Colonic mucosa (tissue), 4 donors: ENCODE measurements at regions not wholly inside any gene's neighbourhood (a gene's known extent, or its start where the extent isn't known, plus 50 kb on each side); places are given as distances from the start of the nearest gene placed in this dataset.

Experiments
- DNase-seq: peaks from one replicate; pipeline ENCODE4 v3.0.0-alpha.2; 2020
- H3K27ac ChIP-seq: fragments of 200-600 bp; one replicate; pipeline ENCODE4 v1.8.0; 2021
- H3K27me3 ChIP-seq: fragments of 200-600 bp; one replicate; pipeline ENCODE4 v1.8.0; 2021
- H3K36me3 ChIP-seq: fragments of 200-600 bp; one replicate; pipeline ENCODE4 v1.8.0; 2021
- H3K4me1 ChIP-seq: fragments of 200-600 bp; one replicate; pipeline ENCODE4 v1.8.0; 2021; ENCODE audit warnings: mild to moderate bottlenecking
- H3K4me3 ChIP-seq: fragments of 200-600 bp; one replicate; pipeline ENCODE4 v1.8.0; 2021
- H3K9ac ChIP-seq, 2 donors: one replicate each; pipeline ENCODE4 v1.7.0; 2013; ENCODE audit warnings: control low read depth in 2 of 2, low read depth in 2 of 2, low read length in 2 of 2
- H3K9me3 ChIP-seq: fragments of 200-600 bp; one replicate; pipeline ENCODE4 v1.8.0; 2021
- intact Hi-C: fragments of 100-400 bp; cut with DNase I; formaldehyde crosslinking; loops from one replicate; pipeline ENCODE4 v1.14.1; 2022
- TF ChIP-seq, protein P1 (sequence below): fragments of 200-600 bp; IDR thresholded peaks from one replicate; pipeline ENCODE4 v1.8.0; 2022; ENCODE audit warnings: antibody characterized with exemption, mild to moderate bottlenecking
- donor health status: healthy.
- donor health status: DM: no; HTN: no; CAD: no.
- donor health status: DM: no; HTN: no; CAD: no.

DNA sequence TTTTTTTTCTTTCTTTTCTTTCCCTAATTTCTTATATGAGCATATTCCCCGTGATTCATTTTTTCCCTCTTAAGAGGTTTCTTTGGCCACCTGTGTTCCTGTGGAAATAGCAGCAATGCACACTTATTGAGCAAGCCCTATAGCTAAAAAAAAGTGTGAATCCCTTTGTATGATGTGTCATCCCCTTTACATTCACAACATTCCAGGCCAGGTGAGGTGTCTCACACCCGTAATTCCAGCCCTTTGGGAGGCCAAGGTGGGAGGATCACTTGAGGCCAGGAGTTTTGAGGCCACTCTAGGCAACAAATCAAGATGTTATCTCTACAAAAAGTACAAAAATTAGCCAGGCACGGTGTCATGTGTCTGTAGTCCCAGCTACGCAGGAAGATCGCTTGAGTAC is 700.4 kb upstream of the TBX3 start:
- intact Hi-C loops: no loop called here
- TF ChIP-seq, protein P1, sequence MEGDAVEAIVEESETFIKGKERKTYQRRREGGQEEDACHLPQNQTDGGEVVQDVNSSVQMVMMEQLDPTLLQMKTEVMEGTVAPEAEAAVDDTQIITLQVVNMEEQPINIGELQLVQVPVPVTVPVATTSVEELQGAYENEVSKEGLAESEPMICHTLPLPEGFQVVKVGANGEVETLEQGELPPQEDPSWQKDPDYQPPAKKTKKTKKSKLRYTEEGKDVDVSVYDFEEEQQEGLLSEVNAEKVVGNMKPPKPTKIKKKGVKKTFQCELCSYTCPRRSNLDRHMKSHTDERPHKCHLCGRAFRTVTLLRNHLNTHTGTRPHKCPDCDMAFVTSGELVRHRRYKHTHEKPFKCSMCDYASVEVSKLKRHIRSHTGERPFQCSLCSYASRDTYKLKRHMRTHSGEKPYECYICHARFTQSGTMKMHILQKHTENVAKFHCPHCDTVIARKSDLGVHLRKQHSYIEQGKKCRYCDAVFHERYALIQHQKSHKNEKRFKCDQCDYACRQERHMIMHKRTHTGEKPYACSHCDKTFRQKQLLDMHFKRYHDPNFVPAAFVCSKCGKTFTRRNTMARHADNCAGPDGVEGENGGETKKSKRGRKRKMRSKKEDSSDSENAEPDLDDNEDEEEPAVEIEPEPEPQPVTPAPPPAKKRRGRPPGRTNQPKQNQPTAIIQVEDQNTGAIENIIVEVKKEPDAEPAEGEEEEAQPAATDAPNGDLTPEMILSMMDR: no peak
- no peaks in the 10 kb centered on the region for H3K4me1 ChIP-seq
- no peaks in the 10 kb centered on the region for H3K27me3 ChIP-seq
- no peaks in the 10 kb centered on the region for H3K9me3 ChIP-seq
- no peak overlapping the region for H3K9ac ChIP-seq
- no peaks in the 10 kb centered on the region for H3K36me3 ChIP-seq
- DNase-seq: no peak
- H3K27ac ChIP-seq: no peak overlapping the region
- H3K4me3 ChIP-seq: no peak overlapping the region

DNA sequence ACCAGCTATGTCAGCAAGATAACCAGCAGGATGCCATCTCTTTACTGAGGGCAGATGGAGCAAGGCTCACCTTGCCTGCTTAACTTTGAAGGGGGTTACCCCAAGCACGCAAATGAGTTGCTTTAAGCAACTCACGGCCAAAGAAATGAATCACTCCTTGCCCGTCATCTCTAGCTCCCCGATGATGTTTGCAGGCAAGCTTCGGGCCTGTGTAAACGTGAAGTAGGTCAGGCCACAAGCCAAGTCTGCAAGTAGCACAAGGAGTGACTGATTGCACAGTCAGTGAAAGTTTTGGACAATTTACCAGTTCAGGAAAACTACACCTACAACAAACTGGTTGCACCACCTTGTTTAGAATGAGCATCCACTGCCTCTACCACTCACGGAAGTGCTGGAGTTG is 699.7 kb upstream of the TBX3 start:
- DNase-seq: no peak

DNA sequence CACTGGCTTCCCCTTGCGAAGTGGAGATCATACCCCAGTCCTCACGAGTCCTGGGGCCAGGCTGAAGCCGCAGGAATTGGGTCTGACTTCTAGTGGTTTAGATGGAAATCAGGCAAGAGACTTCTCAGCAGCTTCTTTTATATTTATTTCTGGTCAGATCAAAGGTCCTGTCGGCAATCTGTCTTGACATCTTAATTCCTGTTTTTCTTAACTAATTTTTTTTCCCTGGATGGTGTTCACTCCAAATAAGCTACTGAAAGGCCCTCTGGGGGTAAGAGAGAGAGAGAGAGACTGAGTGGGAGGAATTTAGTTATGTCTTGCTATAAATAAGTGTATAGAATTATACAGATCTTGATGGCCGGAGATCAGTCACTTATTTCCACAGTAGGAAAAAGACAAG is 698.7 kb upstream of the TBX3 start:
- intact Hi-C loops: no loop called here
- no peaks in the 10 kb centered on the region for H3K27me3 ChIP-seq

More for the DNA sequence above, 699.7 kb upstream of the TBX3 start:
- intact Hi-C loops: no loop called here
- no peaks in the 10 kb centered on the region for H3K9me3 ChIP-seq
- H3K27me3 ChIP-seq: no peaks in the 10 kb centered on the region
- no peaks in the 10 kb centered on the region for H3K36me3 ChIP-seq
- TF ChIP-seq, protein P1: no peak
- no peaks in the 10 kb centered on the region for H3K4me1 ChIP-seq
- no peak overlapping the region for H3K4me3 ChIP-seq
- no peak overlapping the region for H3K9ac ChIP-seq
- no peak overlapping the region for H3K27ac ChIP-seq

DNA sequence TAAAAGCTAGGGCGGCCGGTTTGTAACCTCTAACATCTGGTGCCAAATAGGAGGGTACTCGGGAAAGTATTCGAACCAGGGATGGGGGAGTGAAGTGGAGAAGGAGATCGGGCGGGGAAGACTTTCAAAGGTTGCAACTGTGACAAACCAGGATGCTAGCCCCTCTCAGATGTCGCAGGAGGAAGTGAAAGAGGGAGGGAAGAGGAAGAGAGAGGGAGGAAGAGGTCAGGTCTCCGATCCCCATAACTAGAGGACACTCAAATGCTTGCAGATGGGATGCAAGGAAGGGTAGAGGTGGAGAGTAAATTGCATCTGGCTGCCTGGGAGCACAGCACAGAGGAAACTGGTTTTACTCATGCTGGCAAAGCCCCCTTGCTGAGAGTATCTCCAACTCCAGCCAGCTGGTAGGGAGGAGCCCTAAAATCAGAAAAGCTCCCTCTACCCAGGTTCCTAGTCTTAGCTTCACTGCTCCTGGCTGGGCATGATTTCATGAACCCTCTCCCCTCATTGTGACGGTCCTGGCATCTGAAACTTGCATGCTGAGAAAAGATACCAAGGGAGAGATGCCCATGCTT is 696.7 kb upstream of the TBX3 start:
- H3K27me3 ChIP-seq: no peaks in the 10 kb centered on the region
- H3K36me3 ChIP-seq: no peaks in the 10 kb centered on the region
- TF ChIP-seq, protein P1: no peak
- no peak overlapping the region for H3K27ac ChIP-seq
- no peaks in the 10 kb centered on the region for H3K9me3 ChIP-seq
- intact Hi-C loops: no loop called here
- no peak overlapping the region for H3K9ac ChIP-seq
- no peak for DNase-seq
- no peaks in the 10 kb centered on the region for H3K4me1 ChIP-seq
- no peak overlapping the region for H3K4me3 ChIP-seq

More for the DNA sequence above, 698.7 kb upstream of the TBX3 start:
- H3K36me3 ChIP-seq: no peaks in the 10 kb centered on the region
- no peak overlapping the region for H3K4me3 ChIP-seq
- DNase-seq: no peak
- H3K9ac ChIP-seq: no peak overlapping the region
- TF ChIP-seq, protein P1: no peak
- H3K27ac ChIP-seq: no peak overlapping the region
- H3K9me3 ChIP-seq: no peaks in the 10 kb centered on the region
- H3K4me1 ChIP-seq: no peaks in the 10 kb centered on the region

DNA sequence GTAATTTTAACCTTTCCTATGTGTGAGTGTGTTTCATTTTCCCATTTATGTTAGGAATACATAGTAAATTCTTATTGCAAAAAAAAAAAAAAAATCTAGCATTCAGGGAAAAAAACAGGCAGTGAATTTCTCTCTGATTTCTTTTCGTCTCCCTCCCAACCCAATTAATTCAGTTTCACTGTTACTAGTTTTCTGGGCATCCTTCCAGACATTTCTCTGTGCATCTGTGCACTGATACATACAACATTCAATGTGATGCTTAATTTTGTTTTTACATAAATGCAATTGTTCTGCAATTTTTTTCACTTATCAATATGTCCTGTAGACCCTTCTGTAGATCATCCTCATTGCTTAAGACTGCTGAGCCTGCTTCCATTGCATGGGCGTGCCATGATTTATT is 694.3 kb upstream of the TBX3 start:
- H3K36me3 ChIP-seq: no peaks in the 10 kb centered on the region
- H3K27ac ChIP-seq: no peak overlapping the region
- no peak for DNase-seq
- H3K4me1 ChIP-seq: no peaks in the 10 kb centered on the region
- no peaks in the 10 kb centered on the region for H3K27me3 ChIP-seq
- TF ChIP-seq, protein P1: no peak
- H3K4me3 ChIP-seq: no peak overlapping the region
- H3K9ac ChIP-seq: no peak overlapping the region
- H3K9me3 ChIP-seq: no peaks in the 10 kb centered on the region
- intact Hi-C loops: no loop called here
